Heart left ventricle (tissue), 13 donors: ENCODE measurements at regions not wholly inside any gene's neighbourhood (a gene's known extent, or its start where the extent isn't known, plus 50 kb on each side); places are given as distances from the start of the nearest gene placed in this dataset.

Experiments
- POLR2A ChIP-seq, 2 donors: fragments of 450-650 bp; IDR thresholded peaks; one replicate each; pipeline ENCODE4 v1.6.1; 2017; ENCODE audit warnings: antibody characterized with exemption in 2 of 2, mild to moderate bottlenecking in 2 of 2, moderate library complexity in 2 of 2
- TF ChIP-seq, protein P1 (sequence below), 12 donors: fragments of 200-600 bp; sonication (generic) in 4 of 12; IDR thresholded peaks; one replicate each; pipeline versions ENCODE4 v1.5.0 to v1.8.0; 2018 to 2022; ENCODE audit warnings: antibody characterized with exemption in 12 of 12, mild to moderate bottlenecking in 5 of 12
- donor health status: ischemic (EF 13 %, LVEDD 7.1; RV severe dilation, severe dysfunction).
- donor health status: DM: no; HTN: yes; CAD: no.
- donor health status: DM: no; HTN: no; CAD: no.
- donor health status: ischemic (EF 25% LVEDD 6.9; RV normal size, moderate dysfunction).
- donor health status: ischemic (EF 25% LVEDD 5.7; RV mildly dilated, moderate dysfunction).
- donor health status: ischemic (EF 35%, LVEDD 5.7; RV mildly dilated, moderate dysfunction).
- donor health status: nonischemic (EF 11% LVEDD 7.7; RV severe dilation, severe dysfunction).
- donor health status: DM: yes; HTN: yes; CAD: no.
- donor health status: PGD.
- donor health status: ischemic (EF 29% LVEDD 5.4; RV normal size, mild dysfunction).
- donor health status: nonischemic (EF 23%, LVEDD 6.1; RV moderate dilation, normal function).

DNA sequence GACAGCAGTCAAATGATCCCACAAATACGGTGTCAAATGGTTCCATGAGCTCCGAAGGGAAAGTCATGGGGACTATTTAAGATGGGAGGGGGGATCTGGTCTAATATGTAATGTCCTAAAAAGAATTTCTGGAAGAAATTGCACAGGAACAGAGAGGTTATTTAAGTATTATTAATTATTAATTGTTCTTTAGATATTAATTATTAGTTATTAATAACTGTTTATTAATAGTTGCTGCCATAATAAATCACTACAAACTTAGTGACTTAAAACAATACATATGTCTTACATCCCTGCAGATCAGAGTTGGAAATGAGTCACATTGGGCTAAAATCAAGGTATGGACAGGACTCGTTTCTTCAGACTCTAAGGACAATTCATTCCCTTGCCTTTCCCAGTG lies 588.2 kb upstream of the NR2F2 start:
- TF ChIP-seq, protein P1, sequence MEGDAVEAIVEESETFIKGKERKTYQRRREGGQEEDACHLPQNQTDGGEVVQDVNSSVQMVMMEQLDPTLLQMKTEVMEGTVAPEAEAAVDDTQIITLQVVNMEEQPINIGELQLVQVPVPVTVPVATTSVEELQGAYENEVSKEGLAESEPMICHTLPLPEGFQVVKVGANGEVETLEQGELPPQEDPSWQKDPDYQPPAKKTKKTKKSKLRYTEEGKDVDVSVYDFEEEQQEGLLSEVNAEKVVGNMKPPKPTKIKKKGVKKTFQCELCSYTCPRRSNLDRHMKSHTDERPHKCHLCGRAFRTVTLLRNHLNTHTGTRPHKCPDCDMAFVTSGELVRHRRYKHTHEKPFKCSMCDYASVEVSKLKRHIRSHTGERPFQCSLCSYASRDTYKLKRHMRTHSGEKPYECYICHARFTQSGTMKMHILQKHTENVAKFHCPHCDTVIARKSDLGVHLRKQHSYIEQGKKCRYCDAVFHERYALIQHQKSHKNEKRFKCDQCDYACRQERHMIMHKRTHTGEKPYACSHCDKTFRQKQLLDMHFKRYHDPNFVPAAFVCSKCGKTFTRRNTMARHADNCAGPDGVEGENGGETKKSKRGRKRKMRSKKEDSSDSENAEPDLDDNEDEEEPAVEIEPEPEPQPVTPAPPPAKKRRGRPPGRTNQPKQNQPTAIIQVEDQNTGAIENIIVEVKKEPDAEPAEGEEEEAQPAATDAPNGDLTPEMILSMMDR (IDR thresholded peaks at IDR 0.05) = no peak
- no peak for TF ChIP-seq POLR2A (IDR thresholded peaks at IDR 0.05)
